GM23248 (cell line): ENCODE measurements at regions not wholly inside any gene's neighbourhood (a gene's known extent, or its start where the extent isn't known, plus 50 kb on each side); places are given as distances from the start of the nearest gene placed in this dataset.

ENCODE experiments used
- DNase-seq: peaks from one replicate; pipeline ENCODE4 v3.0.0-alpha.2; 2015
- H2AFZ ChIP-seq: fragments of 200-600 bp; sonication (generic); 2 replicates; pipeline ENCODE4 v1.6.1; 2016; ENCODE audit warnings: antibody characterized with exemption
- H3F3A ChIP-seq: fragments of 200-600 bp; sonication (generic); 2 replicates; pipeline ENCODE4 v1.6.1; 2016; ENCODE audit warnings: mild to moderate bottlenecking, antibody characterized with exemption, mixed run types; ENCODE audit not compliant: insufficient read depth
- H3K27ac ChIP-seq: fragments of 200-600 bp; sonication (generic); 2 replicates; pipeline ENCODE4 v1.5.1; 2016; ENCODE audit warnings: mild to moderate bottlenecking
- H3K27me3 ChIP-seq: fragments of 200-600 bp; sonication (generic); replicated peaks from 2 replicates; pipeline ENCODE4 v1.6.1; 2016; ENCODE audit warnings: mild to moderate bottlenecking; ENCODE audit not compliant: insufficient read depth
- H3K36me3 ChIP-seq: fragments of 200-600 bp; sonication (generic); 2 replicates; pipeline ENCODE4 v1.6.1; 2016; ENCODE audit warnings: low read depth, mild to moderate bottlenecking
- H3K4me1 ChIP-seq: fragments of 200-600 bp; sonication (generic); 2 replicates; pipeline ENCODE4 v1.6.1; 2016; ENCODE audit warnings: mild to moderate bottlenecking; ENCODE audit not compliant: insufficient read depth
- H3K4me2 ChIP-seq: fragments of 200-600 bp; sonication (generic); one replicate; pipeline ENCODE4 v1.6.1; 2016; ENCODE audit warnings: mild to moderate bottlenecking; ENCODE audit not compliant: unreplicated experiment
- H3K4me3 ChIP-seq: fragments of 200-600 bp; sonication (generic); 2 replicates; pipeline ENCODE4 v1.5.1; 2016; ENCODE audit warnings: mild to moderate bottlenecking
- H3K79me2 ChIP-seq: fragments of 200-600 bp; sonication (generic); 2 replicates; pipeline ENCODE4 v1.6.1; 2016; ENCODE audit warnings: mild to moderate bottlenecking; ENCODE audit not compliant: insufficient read depth
- H3K9ac ChIP-seq: fragments of 200-600 bp; sonication (generic); 2 replicates; pipeline ENCODE4 v1.6.1; 2016; ENCODE audit warnings: mild to moderate bottlenecking
- H3K9me2 ChIP-seq: fragments of 200-600 bp; sonication (generic); 2 replicates; pipeline ENCODE4 v1.6.1; 2016; ENCODE audit warnings: mixed run types, mild to moderate bottlenecking, moderate library complexity; ENCODE audit not compliant: insufficient read depth
- H3K9me3 ChIP-seq: fragments of 200-600 bp; sonication (generic); one replicate; pipeline ENCODE4 v1.6.1; 2017; ENCODE audit warnings: low read depth
- H4K20me1 ChIP-seq: fragments of 200-600 bp; sonication (generic); 2 replicates; pipeline ENCODE4 v1.6.0; 2016; ENCODE audit not compliant: insufficient read depth
- EZH2 ChIP-seq: fragments of 200-600 bp; sonication (generic); IDR thresholded peaks from 2 replicates; pipeline ENCODE4 v1.6.1; 2018; ENCODE audit warnings: antibody characterized with exemption, mild to moderate bottlenecking; ENCODE audit not compliant: insufficient read depth, poor library complexity, severe bottlenecking
- EZH2phosphoT487 ChIP-seq: fragments of 200-600 bp; sonication (generic); IDR thresholded peaks from 2 replicates; pipeline ENCODE4 v1.6.1; 2018; ENCODE audit warnings: antibody characterized with exemption, moderate library complexity, mild to moderate bottlenecking, low read depth; ENCODE audit not compliant: insufficient read depth
- WGBS, 2 experiments: methylation state at CpG; one replicate each; pipeline ENCODE4 v1.1.6; 2015 to 2017; ENCODE audit warnings: low lambda C conversion rate in 2 of 2, low coverage in 1 of 2; ENCODE audit errors: missing lambda C conversion rate in 2 of 2; 5-methylcytosine and 5-hydroxymethylcytosine counted together
- in situ Hi-C: fragments of 300-500 bp; cut with MboI; formaldehyde crosslinking; loops from 2 replicates; pipeline ENCODE4 v1.15.0; 2020

DNA sequence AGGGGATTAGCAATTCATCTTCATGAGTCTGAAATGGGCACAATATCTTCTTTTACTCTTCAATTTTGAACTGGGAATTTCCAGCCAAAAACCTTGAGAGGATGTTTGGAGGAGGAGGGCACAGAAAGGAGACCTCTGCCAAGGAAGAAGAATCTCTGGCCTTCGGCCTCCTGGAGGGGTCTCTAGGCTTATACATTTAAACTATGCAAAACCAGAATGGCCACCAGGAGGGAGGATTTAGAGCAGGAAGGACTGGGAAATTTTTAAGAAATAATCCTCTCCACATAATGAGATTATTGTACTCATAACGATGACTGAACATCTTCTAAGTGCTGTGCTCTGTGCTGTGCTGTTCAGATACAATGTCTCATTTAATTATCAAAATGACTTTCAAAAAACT, 325.9 kb downstream of the NDFIP2 start:
- H3K27ac ChIP-seq, result no peak overlapping the region
- in situ Hi-C loops, result no loop called here
- H3K27me3 ChIP-seq, result no peaks in the 10 kb centered on the region
- H3F3A ChIP-seq, result peaks cover 8% of the 10 kb centered on the region; the same call in 1 of the 2 replicates
- DNase-seq, result no peak
- 97 to 98% methylated on average over 2 of the region's 2 CpGs for WGBS, 2 experiments
- no peak overlapping the region for H2AFZ ChIP-seq
- no peak overlapping the region for H3K4me3 ChIP-seq
- no peak for TF ChIP-seq EZH2phosphoT487
- TF ChIP-seq EZH2, result no peak
- H3K4me1 ChIP-seq, result peaks cover 13% of the 10 kb centered on the region; the same call in 1 of the 2 replicates
- no peaks in the 10 kb centered on the region for H4K20me1 ChIP-seq
- H3K79me2 ChIP-seq, result no peaks in the 10 kb centered on the region
- H3K9me2 ChIP-seq, result no peaks in the 10 kb centered on the region
- H3K9me3 ChIP-seq, result no peaks in the 10 kb centered on the region
- H3K36me3 ChIP-seq, result no peaks in the 10 kb centered on the region
- no peak overlapping the region for H3K4me2 ChIP-seq
- no peak overlapping the region for H3K9ac ChIP-seq

DNA sequence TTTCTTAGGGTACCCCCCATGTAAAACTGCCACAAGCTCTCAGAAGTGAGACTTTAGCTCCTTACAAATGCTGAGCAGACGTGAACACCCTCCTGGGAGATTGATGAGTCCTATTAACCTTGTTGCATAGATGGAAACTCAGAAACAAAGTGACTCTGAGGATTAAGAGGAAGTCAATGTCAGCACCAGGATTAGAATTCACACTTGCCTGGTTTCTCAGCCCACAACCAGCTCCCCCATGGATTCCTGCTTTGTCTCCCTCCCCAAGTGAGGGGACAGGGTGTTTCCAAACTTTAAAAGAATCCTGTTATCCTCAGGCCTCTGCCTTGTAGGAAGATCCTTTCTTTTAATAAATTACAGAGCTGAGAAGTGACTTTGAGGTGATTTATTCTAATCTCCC, 324.4 kb downstream of the NDFIP2 start:
- no peak for DNase-seq
- TF ChIP-seq EZH2 (no peak), EZH2phosphoT487 (no peak)
- WGBS, 2 experiments, result 90 to 100% methylated on average over 1 of the region's 1 CpG

DNA sequence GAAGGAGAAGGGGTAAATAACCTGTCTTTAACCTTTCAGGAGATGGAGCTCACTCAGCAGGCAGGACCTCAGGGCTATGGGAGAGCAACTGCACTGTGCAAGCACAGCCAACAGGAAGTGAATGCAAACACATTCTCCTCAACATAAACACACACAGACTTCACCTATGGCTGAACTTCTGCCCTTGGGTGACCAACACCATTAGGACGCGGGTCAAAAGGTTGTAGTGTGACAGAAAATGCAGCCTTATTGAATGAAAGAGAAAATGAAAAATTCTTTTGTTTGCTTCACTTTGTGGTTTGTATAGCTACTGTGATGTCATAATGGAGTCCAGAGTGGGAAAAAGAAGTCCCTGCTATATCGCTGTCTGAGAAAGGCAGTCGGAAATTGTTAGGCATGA, 323.0 kb downstream of the NDFIP2 start:
- Histone ChIP-seq H3K27me3 (no peaks in the 10 kb centered on the region), H3K9ac (no peak overlapping the region), H3K4me3 (no peak overlapping the region), H3K4me2 (no peak overlapping the region), H3K9me3 (no peaks in the 10 kb centered on the region), H3K79me2 (no peaks in the 10 kb centered on the region), H3K9me2 (no peaks in the 10 kb centered on the region), H3K36me3 (no peaks in the 10 kb centered on the region), H3K27ac (no peak overlapping the region), H4K20me1 (no peaks in the 10 kb centered on the region), H3F3A (no peaks in the 10 kb centered on the region), H3K4me1 (no peaks in the 10 kb centered on the region), H2AFZ (no peak overlapping the region)
- DNase-seq, result no peak
- 96 to 98% methylated on average over 4 of the region's 4 CpGs for WGBS, 2 experiments
- in situ Hi-C loops, result no loop called here
- TF ChIP-seq EZH2phosphoT487 (no peak), EZH2 (no peak)

More for the DNA sequence above, 324.4 kb downstream of the NDFIP2 start:
- H2AFZ ChIP-seq, result no peak overlapping the region
- no peaks in the 10 kb centered on the region for H3K27me3 ChIP-seq
- no peaks in the 10 kb centered on the region for H4K20me1 ChIP-seq
- no peak overlapping the region for H3K9ac ChIP-seq
- H3K36me3 ChIP-seq, result no peaks in the 10 kb centered on the region
- H3K9me3 ChIP-seq, result no peaks in the 10 kb centered on the region
- no peak overlapping the region for H3K4me2 ChIP-seq
- in situ Hi-C loops, result no loop called here
- H3K9me2 ChIP-seq, result no peaks in the 10 kb centered on the region
- H3K79me2 ChIP-seq, result no peaks in the 10 kb centered on the region
- no peak overlapping the region for H3K4me3 ChIP-seq
- H3F3A ChIP-seq, result 0 out of 2 replicates have a peak, but pooled peaks cover under 1% of the 10 kb centered on the region
- H3K4me1 ChIP-seq, result 0 out of 2 replicates have a peak, but pooled peaks cover under 1% of the 10 kb centered on the region
- H3K27ac ChIP-seq, result no peak overlapping the region

DNA sequence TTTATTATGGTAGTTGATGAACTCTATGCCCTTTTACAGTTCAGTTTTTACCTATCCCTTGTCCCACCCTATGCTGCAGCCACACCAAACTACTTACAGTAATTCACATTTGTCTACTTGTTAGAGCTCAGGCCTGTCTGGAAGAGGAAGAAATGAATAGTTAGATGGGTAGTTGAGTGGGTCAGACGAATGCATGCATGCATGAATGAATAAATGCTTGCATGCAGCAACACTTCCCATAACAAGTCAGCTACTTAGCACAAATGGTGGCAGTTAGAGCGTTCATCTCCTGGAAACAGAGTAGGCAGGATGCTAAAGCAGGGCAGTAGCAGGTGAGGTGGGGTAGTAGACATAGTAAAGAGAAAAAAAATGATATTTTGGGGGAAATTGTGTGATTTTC, 322.3 kb downstream of the NDFIP2 start:
- no peak overlapping the region for H3K9ac ChIP-seq
- 66 to 78% methylated on average over 2 of the region's 2 CpGs for WGBS, 2 experiments
- H3K9me3 ChIP-seq, result no peaks in the 10 kb centered on the region
- no peaks in the 10 kb centered on the region for H3K79me2 ChIP-seq
- no peak for DNase-seq
- no peaks in the 10 kb centered on the region for H3K9me2 ChIP-seq
- H2AFZ ChIP-seq, result no peak overlapping the region
- no peaks in the 10 kb centered on the region for H3K4me1 ChIP-seq
- H3K27me3 ChIP-seq, result no peaks in the 10 kb centered on the region
- no peak overlapping the region for H3K4me3 ChIP-seq
- H3K27ac ChIP-seq, result no peak overlapping the region
- no peaks in the 10 kb centered on the region for H4K20me1 ChIP-seq
- in situ Hi-C loops, result no loop called here
- no peaks in the 10 kb centered on the region for H3K36me3 ChIP-seq
- H3F3A ChIP-seq, result no peaks in the 10 kb centered on the region
- no peak for TF ChIP-seq EZH2phosphoT487
- TF ChIP-seq EZH2, result no peak
- no peak overlapping the region for H3K4me2 ChIP-seq

DNA sequence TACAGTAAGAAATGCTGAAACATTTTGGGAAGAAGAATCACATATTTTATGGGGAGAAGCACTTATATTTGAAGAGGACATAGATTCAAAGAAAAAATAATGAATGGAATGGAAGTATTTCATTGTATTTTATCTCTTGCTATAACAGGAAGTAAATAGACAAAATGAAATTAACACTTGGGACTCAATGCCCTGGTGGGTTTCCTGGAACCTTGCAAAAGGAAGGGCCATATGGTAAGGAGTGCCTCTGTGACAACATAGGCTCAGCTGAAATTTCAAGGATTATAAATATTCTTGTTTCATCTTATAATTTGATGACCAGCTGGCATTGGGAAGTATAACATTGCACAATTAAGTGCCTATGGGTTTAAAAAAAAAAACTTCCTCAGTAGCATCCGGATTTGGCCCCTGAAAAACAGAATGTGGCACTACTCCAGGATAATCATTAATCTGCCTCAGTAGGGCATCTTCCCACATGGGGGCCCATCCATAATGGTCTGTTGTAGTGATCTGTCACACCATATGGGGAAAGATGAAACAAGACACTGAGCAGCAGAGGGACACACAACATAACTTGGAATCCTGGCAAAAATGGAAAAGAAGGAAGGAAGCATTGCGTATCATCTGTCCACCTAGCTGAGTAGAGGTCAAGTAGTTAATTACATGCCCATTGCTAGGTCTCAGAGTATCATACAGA, 321.6 kb downstream of the NDFIP2 start:
- no peaks in the 10 kb centered on the region for H3F3A ChIP-seq
- no peaks in the 10 kb centered on the region for H3K27me3 ChIP-seq
- TF ChIP-seq EZH2 (no peak), EZH2phosphoT487 (no peak)
- H3K9me2 ChIP-seq, result no peaks in the 10 kb centered on the region
- no peak overlapping the region for H3K9ac ChIP-seq
- H4K20me1 ChIP-seq, result no peaks in the 10 kb centered on the region
- no peak for DNase-seq
- in situ Hi-C loops, result no loop called here
- H3K27ac ChIP-seq, result no peak overlapping the region
- WGBS, 2 experiments, result 89 to 93% methylated on average over 2 of the region's 2 CpGs
- no peak overlapping the region for H3K4me2 ChIP-seq
- H3K9me3 ChIP-seq, result no peaks in the 10 kb centered on the region
- no peak overlapping the region for H2AFZ ChIP-seq
- H3K36me3 ChIP-seq, result no peaks in the 10 kb centered on the region
- no peak overlapping the region for H3K4me3 ChIP-seq
- H3K79me2 ChIP-seq, result no peaks in the 10 kb centered on the region
- peaks cover 4% of the 10 kb centered on the region; the same call in 1 of the 2 replicates for H3K4me1 ChIP-seq
